Effector CD8-positive, alpha-beta T cell (primary cell): ENCODE measurements at regions not wholly inside any gene's neighbourhood (a gene's known extent, or its start where the extent isn't known, plus 50 kb on each side); places are given as distances from the start of the nearest gene placed in this dataset.
A peak's percentile ranks its signal among the peaks of the same experiment; 100 is the strongest.

Source experiments
- DNase-seq: peaks from one replicate; lab custom pipeline; 2025; lab: John Stamatoyannopoulos, UW

GRCh38 chr2:60603533-60604190 is 50.2 kb upstream of the BCL11A start:
- no peak for DNase-seq

- DNase-seq = no peak
Measured at GRCh38 chr2:60604486-60605064, 51.1 kb upstream of the BCL11A start.

GRCh38 chr2:60605866-60606265 is 52.4 kb upstream of the BCL11A start:
- no peak for DNase-seq

GRCh38 chr2:60608679-60609078 is 55.2 kb upstream of the BCL11A start:
- no peak for DNase-seq

- no peak for DNase-seq
Measured at GRCh38 chr2:60612033-60612432, 58.6 kb upstream of the BCL11A start.

GRCh38 chr2:60614319-60614718 is 60.9 kb upstream of the BCL11A start:
- no peak for DNase-seq

GRCh38 chr2:60621688-60622429 is 68.4 kb upstream of the BCL11A start:
- DNase-seq = no peak

GRCh38 chr2:60623040-60623439 is 69.6 kb upstream of the BCL11A start:
- no peak for DNase-seq

- DNase-seq = no peak
Measured at GRCh38 chr2:60627412-60627811, 74.0 kb upstream of the BCL11A start.

GRCh38 chr2:60628026-60628425 is 74.6 kb upstream of the BCL11A start:
- DNase-seq = no peak

- no peak for DNase-seq
Measured at GRCh38 chr2:60628615-60629304, 75.3 kb upstream of the BCL11A start.

GRCh38 chr2:60629305-60629662 is 75.8 kb upstream of the BCL11A start:
- DNase-seq = no peak

- DNase-seq = no peak
Measured at GRCh38 chr2:60629801-60630385, 76.4 kb upstream of the BCL11A start.

GRCh38 chr2:60633615-60634014 is 80.2 kb upstream of the BCL11A start:
- no peak for DNase-seq

- DNase-seq = no peak
Measured at GRCh38 chr2:60634438-60634837, 81.0 kb upstream of the BCL11A start.

- peak; percentile 1 for DNase-seq
Measured at GRCh38 chr2:60641811-60642788, 88.6 kb upstream of the BCL11A start.

- DNase-seq = no peak
Measured at GRCh38 chr2:60643747-60644146, 90.3 kb upstream of the BCL11A start.

GRCh38 chr2:60644951-60645350 is 91.5 kb upstream of the BCL11A start:
- DNase-seq = no peak

GRCh38 chr2:60648191-60648590 is 94.7 kb upstream of the BCL11A start:
- no peak for DNase-seq

GRCh38 chr2:60649721-60650120 is 96.3 kb upstream of the BCL11A start:
- no peak for DNase-seq

- no peak for DNase-seq
Measured at GRCh38 chr2:60652832-60653340, 99.4 kb upstream of the BCL11A start.
